ENCODE measurements at regions not wholly inside any gene's neighbourhood (a gene's known extent, or its start where the extent isn't known, plus 50 kb on each side); places are given as distances from the start of the nearest gene placed in this dataset.

DNA sequence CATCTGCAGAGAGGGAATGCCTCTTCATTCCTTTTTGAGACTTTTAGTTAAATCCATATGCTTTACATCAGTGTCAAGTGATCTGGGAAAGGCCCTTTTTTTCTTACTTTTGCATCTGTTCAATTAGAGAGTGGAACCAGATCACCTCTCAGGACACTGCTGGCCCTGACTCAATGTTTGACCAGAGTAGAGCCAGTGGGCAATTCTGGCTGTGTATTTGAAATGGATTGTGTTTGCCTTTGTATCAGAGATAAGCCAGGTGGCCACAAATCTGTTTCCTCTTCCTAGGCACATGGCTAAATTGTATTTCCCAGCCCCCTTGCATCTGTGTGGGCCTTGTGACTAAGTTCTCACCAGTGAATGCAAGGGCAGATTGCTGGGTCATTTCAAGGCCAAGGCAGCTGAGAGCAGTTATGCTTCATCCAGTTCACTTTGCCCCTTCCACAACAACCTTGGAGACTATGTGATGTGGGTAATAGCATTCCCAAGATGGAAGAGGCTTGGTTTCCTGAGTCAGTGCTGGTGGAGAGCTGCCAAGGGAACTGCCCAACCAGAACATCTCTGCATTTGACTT lies 75.6 kb upstream of the CACNA2D3 start:
- Mint-ChIP-seq H3K27ac (no peak overlapping the region), H3K27me3 (peaks cover 16% of the 10 kb centered on the region), H3K4me3 (no peak overlapping the region), H3K36me3 (ENCODE audit: low read depth) (no peaks in the 10 kb centered on the region), H3K9me3 (no peaks in the 10 kb centered on the region), H3K4me1 (ENCODE audit: low read depth) (no peaks in the 10 kb centered on the region)
- intact Hi-C loops (cut with DNase I, micrococcal nuclease), result no loop called here
- ChIA-PET POLR2A (no interaction called here), CTCF (no interaction called here)
- Histone ChIP-seq H3K27me3 (ENCODE audit: control insufficient read depth in 1 of 2, insufficient read depth in 2 of 2, low read length in 2 of 2) (no peaks in the 10 kb centered on the region), H3K36me3 (ENCODE audit: insufficient read depth, low read length) (no peaks in the 10 kb centered on the region), H3K4me3 (ENCODE audit: low read length) (no peak overlapping the region), H3K9me3 (ENCODE audit: control insufficient read depth in 1 of 2, insufficient read depth in 1 of 2, low read length in 2 of 2) (no peaks in the 10 kb centered on the region), H3K27ac (ENCODE audit: low read depth in 1 of 2, low read length in 2 of 2) (no peak overlapping the region), H3K4me1 (ENCODE audit: insufficient read depth, low read length) (no peaks in the 10 kb centered on the region)
- TF ChIP-seq, protein P1, sequence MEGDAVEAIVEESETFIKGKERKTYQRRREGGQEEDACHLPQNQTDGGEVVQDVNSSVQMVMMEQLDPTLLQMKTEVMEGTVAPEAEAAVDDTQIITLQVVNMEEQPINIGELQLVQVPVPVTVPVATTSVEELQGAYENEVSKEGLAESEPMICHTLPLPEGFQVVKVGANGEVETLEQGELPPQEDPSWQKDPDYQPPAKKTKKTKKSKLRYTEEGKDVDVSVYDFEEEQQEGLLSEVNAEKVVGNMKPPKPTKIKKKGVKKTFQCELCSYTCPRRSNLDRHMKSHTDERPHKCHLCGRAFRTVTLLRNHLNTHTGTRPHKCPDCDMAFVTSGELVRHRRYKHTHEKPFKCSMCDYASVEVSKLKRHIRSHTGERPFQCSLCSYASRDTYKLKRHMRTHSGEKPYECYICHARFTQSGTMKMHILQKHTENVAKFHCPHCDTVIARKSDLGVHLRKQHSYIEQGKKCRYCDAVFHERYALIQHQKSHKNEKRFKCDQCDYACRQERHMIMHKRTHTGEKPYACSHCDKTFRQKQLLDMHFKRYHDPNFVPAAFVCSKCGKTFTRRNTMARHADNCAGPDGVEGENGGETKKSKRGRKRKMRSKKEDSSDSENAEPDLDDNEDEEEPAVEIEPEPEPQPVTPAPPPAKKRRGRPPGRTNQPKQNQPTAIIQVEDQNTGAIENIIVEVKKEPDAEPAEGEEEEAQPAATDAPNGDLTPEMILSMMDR (IDR thresholded peaks at IDR 0.05), result no peak
- DNase-seq (no peak), ATAC-seq (ENCODE audit: poor library complexity) (no peak)

DNA sequence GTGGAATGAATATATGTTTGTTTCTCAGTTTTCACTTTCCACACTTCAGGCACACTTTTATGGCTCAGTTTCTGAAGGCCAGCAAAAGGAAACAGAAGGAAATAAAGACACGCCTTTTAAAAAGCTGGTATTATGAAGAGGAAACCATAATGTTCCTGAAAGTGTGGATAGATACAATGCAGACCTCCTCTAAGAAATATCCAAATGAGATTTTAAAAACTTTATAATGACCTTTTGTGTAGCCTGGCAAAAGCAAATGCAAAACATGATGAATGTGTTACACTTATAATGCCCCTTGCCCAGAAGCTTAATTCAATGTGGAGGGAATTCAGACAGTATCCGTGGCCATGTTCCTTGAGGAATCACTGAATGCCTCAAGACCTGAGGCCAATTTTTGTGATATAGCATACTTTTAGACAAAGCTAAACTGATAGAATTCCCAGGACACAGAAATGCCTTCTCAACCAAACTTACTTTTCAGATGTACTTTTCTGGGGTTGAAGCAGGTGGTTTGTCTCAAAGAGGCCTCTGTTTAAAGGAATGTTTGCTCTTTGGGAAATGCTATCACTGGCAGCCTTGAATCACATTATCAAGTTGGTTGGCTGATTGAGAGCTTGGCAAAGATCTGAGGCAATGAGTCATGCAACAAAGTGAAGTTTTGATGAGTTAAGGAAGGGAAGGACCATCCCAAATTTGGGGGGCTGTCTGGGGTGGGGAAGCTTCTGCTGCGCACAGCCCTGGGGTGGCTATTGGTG lies 77.1 kb upstream of the CACNA2D3 start:
- no peaks in the 10 kb centered on the region for H3K4me1 ChIP-seq (ENCODE audit: insufficient read depth, low read length)
- H3K9me3 ChIP-seq (ENCODE audit: control insufficient read depth in 1 of 2, insufficient read depth in 1 of 2, low read length in 2 of 2), result no peaks in the 10 kb centered on the region

DNA sequence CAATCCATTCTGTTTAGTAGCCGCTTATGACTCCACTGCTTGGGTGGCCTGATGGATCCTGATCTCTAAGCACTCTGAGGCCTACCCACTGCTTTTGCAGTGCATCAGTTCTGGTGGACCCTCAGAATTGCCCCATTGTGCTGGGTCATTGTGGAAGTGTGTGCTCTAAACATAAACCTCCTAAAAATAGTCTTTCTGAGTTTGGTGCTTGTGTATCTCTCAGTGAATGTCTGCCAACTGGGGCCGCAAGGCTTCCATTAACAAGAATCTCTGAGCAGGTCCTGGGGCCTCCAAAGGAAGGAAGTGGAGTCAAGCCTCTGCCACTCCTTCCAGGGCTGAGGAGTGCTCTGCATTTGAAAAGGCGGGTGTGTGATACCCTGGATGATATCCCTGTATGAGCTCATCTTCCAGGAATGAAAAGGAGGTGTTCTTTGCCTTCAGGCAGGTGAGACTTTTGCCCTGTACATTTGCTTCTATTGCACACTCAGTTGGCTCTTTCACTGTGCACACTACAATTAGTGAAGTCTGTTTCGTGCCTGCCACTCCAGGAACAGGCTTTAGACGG lies 80.0 kb upstream of the CACNA2D3 start:
- TF ChIP-seq, protein P1 (IDR thresholded peaks at IDR 0.05), result no peak
- Mint-ChIP-seq H3K9me3 (no peaks in the 10 kb centered on the region), H3K27ac (no peak overlapping the region), H3K4me1 (ENCODE audit: low read depth) (no peaks in the 10 kb centered on the region), H3K27me3 (peaks cover 9% of the 10 kb centered on the region), H3K4me3 (no peak overlapping the region), H3K36me3 (ENCODE audit: low read depth) (no peaks in the 10 kb centered on the region)
- no peaks in the 10 kb centered on the region for H3K4me1 ChIP-seq (ENCODE audit: insufficient read depth, low read length)
- H3K36me3 ChIP-seq (ENCODE audit: insufficient read depth, low read length), result no peaks in the 10 kb centered on the region
- H3K27ac ChIP-seq (ENCODE audit: low read depth in 1 of 2, low read length in 2 of 2), result no peak overlapping the region
- no peaks in the 10 kb centered on the region for H3K27me3 ChIP-seq (ENCODE audit: control insufficient read depth in 1 of 2, insufficient read depth in 2 of 2, low read length in 2 of 2)
- ATAC-seq (ENCODE audit: poor library complexity), result no peak
- ChIA-PET POLR2A (no interaction called here), CTCF (no interaction called here)
- no peaks in the 10 kb centered on the region for H3K9me3 ChIP-seq (ENCODE audit: control insufficient read depth in 1 of 2, insufficient read depth in 1 of 2, low read length in 2 of 2)
- intact Hi-C loops (cut with DNase I, micrococcal nuclease), result no loop called here
- H3K4me3 ChIP-seq (ENCODE audit: low read length), result no peak overlapping the region
- DNase-seq, result no peak

More for the DNA sequence above, 77.1 kb upstream of the CACNA2D3 start:
- no peak overlapping the region for H3K27ac ChIP-seq (ENCODE audit: low read depth in 1 of 2, low read length in 2 of 2)
- intact Hi-C loops (cut with DNase I, micrococcal nuclease), result no loop called here
- H3K4me3 ChIP-seq (ENCODE audit: low read length), result no peak overlapping the region
- POLR2A ChIA-PET, result no interaction called here
- H3K36me3 Mint-ChIP-seq (ENCODE audit: low read depth), result no peaks in the 10 kb centered on the region
- no peaks in the 10 kb centered on the region for H3K9me3 Mint-ChIP-seq
- no peak overlapping the region for H3K4me3 Mint-ChIP-seq
- no peak overlapping the region for H3K27ac Mint-ChIP-seq
- H3K27me3 ChIP-seq (ENCODE audit: control insufficient read depth in 1 of 2, insufficient read depth in 2 of 2, low read length in 2 of 2), result no peaks in the 10 kb centered on the region
- peaks cover 12% of the 10 kb centered on the region for H3K27me3 Mint-ChIP-seq
- DNase-seq (no peak), ATAC-seq (ENCODE audit: poor library complexity) (no peak)
- CTCF ChIA-PET, result no interaction called here
- H3K36me3 ChIP-seq (ENCODE audit: insufficient read depth, low read length), result no peaks in the 10 kb centered on the region
- TF ChIP-seq, protein P1 (IDR thresholded peaks at IDR 0.05), result no peak
- no peaks in the 10 kb centered on the region for H3K4me1 Mint-ChIP-seq (ENCODE audit: low read depth)

Measured in CD4-positive, alpha-beta T cell (primary cell).